Pancreas (tissue), 10 donors: ENCODE measurements at regions not wholly inside any gene's neighbourhood (a gene's known extent, or its start where the extent isn't known, plus 50 kb on each side); places are given as distances from the start of the nearest gene placed in this dataset.

ENCODE experiments used
- ATAC-seq, 4 donors: fragments of 200-7000 bp; cut with Tn5 transposase; one replicate each; pipeline versions ENCODE4 v1.8.0 to v1.9.1; 2020; ENCODE audit warnings: mild to moderate bottlenecking in 4 of 4, moderate library complexity in 4 of 4
- DNase-seq, 6 donors: peaks; one replicate each; pipeline ENCODE4 v3.0.0-alpha.2; 2020
- FAIRE-seq: peaks from 2 replicates; lab custom pipeline; 2012; peaks lifted over from hg19 to GRCh38; lab: Jason Lieb, UNC
- H3K27ac ChIP-seq, 4 donors: fragments of 200-600 bp; sonication (generic); 1 replicate in 3 of 4; 2 replicates in 1 of 4; pipeline versions ENCODE4 v1.5.0 to v1.8.0; 2020
- H3K27me3 ChIP-seq, 4 donors: fragments of 200-600 bp; one replicate each; pipeline ENCODE4 v1.8.0; 2021
- H3K36me3 ChIP-seq, 3 donors: fragments of 200-600 bp; sonication (generic) in 1 of 3; one replicate each; pipeline versions ENCODE4 v1.5.0 to v1.8.0; 2020 to 2021
- H3K4me1 ChIP-seq, 3 donors: fragments of 200-600 bp; one replicate each; pipeline ENCODE4 v1.8.0; 2021
- H3K4me3 ChIP-seq, 4 donors: fragments of 200-600 bp; sonication (generic) in 2 of 4; one replicate each; pipeline versions ENCODE4 v1.5.0 to v1.8.0; 2020 to 2021
- H3K9me3 ChIP-seq, 4 donors: fragments of 200-600 bp; one replicate each; pipeline ENCODE4 v1.8.0; 2021
- WGBS, 2 donors: extraction: QIAGEN DNeasy Blood & Tissue Kit; methylation state at CpG; one replicate each; pipeline ENCODE4 v1.1.7; 2013; 5-methylcytosine and 5-hydroxymethylcytosine counted together
- intact Hi-C, 3 donors: fragments of 100-400 bp; cut with DNase I; formaldehyde crosslinking; loops; one replicate each; pipeline versions ENCODE4 v1.11.1 to v1.14.2; 2022
- TF ChIP-seq, protein P1 (sequence below), 4 donors: fragments of 200-600 bp; sonication (generic) in 3 of 4; IDR thresholded peaks; one replicate each; pipeline versions ENCODE4 v1.5.0 to v1.8.0; 2021; ENCODE audit warnings: antibody characterized with exemption in 4 of 4
- donor health status: healthy with polysubstance abuse.
- donor health status: DM: no; HTN: no; CAD: no; lungs with moderate emphysema.
- donor health status: DM: no; HTN: no; CAD: no.
- donor health status: control.
- donor health status: control.
- donor health status: Bipolar disorder and iron deficiency.
- donor health status: DM: yes; HTN: yes; CAD: no.
- donor health status: DM: no; HTN: no; CAD: no.
- donor health status: DM: no; HTN: no; CAD: no.
- donor health status: DM: yes; HTN: yes; CAD: no.

- FAIRE-seq (no peak), DNase-seq (no peak), ATAC-seq (no peak)
- no peak overlapping the region for H3K4me3 ChIP-seq
- H3K36me3 ChIP-seq, result no peaks in the 10 kb centered on the region
- no peak overlapping the region for H3K27ac ChIP-seq
- no peaks in the 10 kb centered on the region for H3K4me1 ChIP-seq
- intact Hi-C loops, result no loop called here
- H3K9me3 ChIP-seq, result no peaks in the 10 kb centered on the region
- TF ChIP-seq, protein P1, sequence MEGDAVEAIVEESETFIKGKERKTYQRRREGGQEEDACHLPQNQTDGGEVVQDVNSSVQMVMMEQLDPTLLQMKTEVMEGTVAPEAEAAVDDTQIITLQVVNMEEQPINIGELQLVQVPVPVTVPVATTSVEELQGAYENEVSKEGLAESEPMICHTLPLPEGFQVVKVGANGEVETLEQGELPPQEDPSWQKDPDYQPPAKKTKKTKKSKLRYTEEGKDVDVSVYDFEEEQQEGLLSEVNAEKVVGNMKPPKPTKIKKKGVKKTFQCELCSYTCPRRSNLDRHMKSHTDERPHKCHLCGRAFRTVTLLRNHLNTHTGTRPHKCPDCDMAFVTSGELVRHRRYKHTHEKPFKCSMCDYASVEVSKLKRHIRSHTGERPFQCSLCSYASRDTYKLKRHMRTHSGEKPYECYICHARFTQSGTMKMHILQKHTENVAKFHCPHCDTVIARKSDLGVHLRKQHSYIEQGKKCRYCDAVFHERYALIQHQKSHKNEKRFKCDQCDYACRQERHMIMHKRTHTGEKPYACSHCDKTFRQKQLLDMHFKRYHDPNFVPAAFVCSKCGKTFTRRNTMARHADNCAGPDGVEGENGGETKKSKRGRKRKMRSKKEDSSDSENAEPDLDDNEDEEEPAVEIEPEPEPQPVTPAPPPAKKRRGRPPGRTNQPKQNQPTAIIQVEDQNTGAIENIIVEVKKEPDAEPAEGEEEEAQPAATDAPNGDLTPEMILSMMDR (IDR thresholded peaks at IDR 0.05), result no peak
- 55 to 76% methylated on average over 4 of the region's 4 CpGs for WGBS, 2 donors
- no peaks in the 10 kb centered on the region for H3K27me3 ChIP-seq
Measured at GRCh38 chr1:30466026-30466425, 257.4 kb downstream of the MATN1 start.

GRCh38 chr1:30465096-30465495, 258.3 kb downstream of the MATN1 start:
- Histone ChIP-seq H3K9me3 (no peaks in the 10 kb centered on the region), H3K4me3 (no peak overlapping the region), H3K36me3 (no peaks in the 10 kb centered on the region), H3K27me3 (no peaks in the 10 kb centered on the region), H3K27ac (no peak overlapping the region), H3K4me1 (no peaks in the 10 kb centered on the region)
- 51 to 68% methylated on average over 2 of the region's 2 CpGs for WGBS, 2 donors
- intact Hi-C loops, result no loop called here
- no peak for ATAC-seq
- DNase-seq, result no peak
- TF ChIP-seq, protein P1 (IDR thresholded peaks at IDR 0.05), result no peak
- no peak for FAIRE-seq

DNA sequence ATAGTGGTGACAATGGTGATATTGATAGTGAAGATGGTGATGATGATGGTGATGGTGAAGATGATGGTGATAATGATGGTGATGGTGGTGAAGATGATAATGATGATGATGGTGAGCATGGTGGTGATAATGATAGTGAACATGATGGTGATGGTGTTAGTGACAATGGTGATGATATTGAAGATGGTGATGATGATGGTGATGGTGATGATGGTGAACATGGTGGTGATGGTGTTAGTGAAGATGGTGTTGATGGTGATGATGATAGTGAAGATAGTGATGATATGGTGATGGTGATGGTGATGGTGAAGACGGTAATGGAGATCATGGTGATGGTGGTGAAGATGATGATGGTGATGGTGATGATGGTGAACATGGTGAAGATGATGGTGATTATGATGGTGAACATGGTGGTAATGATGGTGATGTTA, 259.2 kb downstream of the MATN1 start:
- TF ChIP-seq, protein P1 (IDR thresholded peaks at IDR 0.05), result no peak
- Histone ChIP-seq H3K27ac (no peak overlapping the region), H3K4me3 (no peak overlapping the region), H3K36me3 (no peaks in the 10 kb centered on the region), H3K9me3 (no peaks in the 10 kb centered on the region), H3K4me1 (no peaks in the 10 kb centered on the region), H3K27me3 (no peaks in the 10 kb centered on the region)
- DNase-seq (no peak), FAIRE-seq (no peak), ATAC-seq (no peak)
- 93 to 97% methylated on average over 1 of the region's 1 CpG for WGBS, 2 donors
- intact Hi-C loops, result no loop called here

DNA sequence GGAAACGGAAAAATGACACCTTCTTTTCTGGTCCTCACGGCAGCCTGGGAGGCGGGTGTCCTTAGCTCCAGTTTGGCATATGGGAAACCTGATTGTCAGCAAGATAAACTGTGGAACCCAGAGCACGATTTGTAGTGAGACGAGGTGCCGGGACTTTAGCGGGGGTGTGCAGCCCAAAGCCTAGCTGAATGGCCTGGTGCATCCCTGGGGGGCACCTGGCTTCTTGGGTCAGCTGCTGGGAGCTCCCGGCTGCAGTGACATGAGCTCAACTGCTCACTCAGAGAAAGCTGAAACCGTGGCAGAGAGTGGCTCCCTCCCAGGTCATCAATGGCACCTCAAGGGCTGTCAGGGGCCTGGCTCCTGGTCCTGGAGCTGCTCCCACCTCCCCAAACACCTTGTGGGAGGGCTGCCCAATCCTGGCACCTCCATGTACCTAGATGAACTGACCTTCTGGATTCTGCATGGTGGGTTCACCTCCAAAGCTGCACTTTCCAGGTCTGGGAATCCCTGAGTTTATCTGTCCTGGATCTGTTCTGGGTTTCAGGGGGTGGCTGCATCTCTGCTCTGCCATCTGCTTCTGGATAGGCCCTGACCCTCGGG, 260.5 kb downstream of the MATN1 start:
- TF ChIP-seq, protein P1 (IDR thresholded peaks at IDR 0.05), result no peak
- intact Hi-C loops, result no loop called here
- FAIRE-seq (no peak), DNase-seq (no peak), ATAC-seq (no peak)
- no peaks in the 10 kb centered on the region for H3K27me3 ChIP-seq
- H3K9me3 ChIP-seq, result no peaks in the 10 kb centered on the region
- H3K27ac ChIP-seq, result no peak overlapping the region
- no peaks in the 10 kb centered on the region for H3K36me3 ChIP-seq
- no peaks in the 10 kb centered on the region for H3K4me1 ChIP-seq
- WGBS, 2 donors, result 63 to 68% methylated on average over 10 of the region's 10 CpGs
- no peak overlapping the region for H3K4me3 ChIP-seq

DNA sequence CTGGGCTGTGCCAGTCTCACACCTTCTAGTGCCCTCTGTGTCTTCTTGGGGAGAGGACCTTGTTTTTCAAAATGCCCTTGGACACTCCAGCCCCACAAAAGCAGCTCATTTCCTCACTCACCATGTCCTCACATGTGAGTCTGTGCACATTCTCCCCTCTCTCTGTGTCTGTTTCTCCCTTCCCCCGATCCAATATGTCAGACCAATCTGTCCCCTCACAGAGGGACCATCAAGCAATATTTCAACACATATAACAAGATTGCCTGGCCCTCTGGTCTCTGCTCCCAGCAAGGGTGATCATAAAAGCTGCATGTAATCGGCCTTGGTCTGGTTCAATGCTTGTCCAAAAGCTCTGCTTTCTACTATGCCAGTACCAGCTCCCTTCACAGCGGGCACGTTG, 261.2 kb downstream of the MATN1 start:
- TF ChIP-seq, protein P1 (IDR thresholded peaks at IDR 0.05), result no peak
- no peaks in the 10 kb centered on the region for H3K36me3 ChIP-seq
- H3K4me1 ChIP-seq, result no peaks in the 10 kb centered on the region
- H3K9me3 ChIP-seq, result no peaks in the 10 kb centered on the region
- no peak overlapping the region for H3K27ac ChIP-seq
- no peak overlapping the region for H3K4me3 ChIP-seq
- FAIRE-seq (no peak), ATAC-seq (no peak), DNase-seq (no peak)
- intact Hi-C loops, result no loop called here
- WGBS, 2 donors, result 67 to 77% methylated on average over 4 of the region's 4 CpGs
- H3K27me3 ChIP-seq, result no peaks in the 10 kb centered on the region
